Left hindlimb (tissue), 1 donor: ENCODE measurements at regions not wholly inside any gene's neighbourhood (a gene's known extent, or its start where the extent isn't known, plus 50 kb on each side); places are given as distances from the start of the nearest gene placed in this dataset.

Experiments
- DNase-seq: peaks from one replicate; pipeline ENCODE4 v3.0.0-alpha.2; 2018

- no peak for DNase-seq
Measured at GRCh38 chr11:71356280-71356876, 91.8 kb downstream of the DHCR7 start.

GRCh38 chr11:71355281-71355680, 92.9 kb downstream of the DHCR7 start:
- DNase-seq = no peak

- DNase-seq = no peak
Measured at GRCh38 chr11:71354394-71355105, 93.6 kb downstream of the DHCR7 start.

- no peak for DNase-seq
Measured at GRCh38 chr11:71352748-71353147, 95.4 kb downstream of the DHCR7 start.

GRCh38 chr11:71352226-71352625, 96.0 kb downstream of the DHCR7 start:
- no peak for DNase-seq

- no peak for DNase-seq
Measured at GRCh38 chr11:71349627-71350026, 97.2 kb upstream of the SHANK2 start.

- peak; percentile 13 for DNase-seq
Measured at GRCh38 chr11:71343828-71344400, 91.5 kb upstream of the SHANK2 start.

GRCh38 chr11:71342951-71343827, 90.8 kb upstream of the SHANK2 start:
- peak; percentile 20 for DNase-seq

- peak; percentile 0 for DNase-seq
Measured at GRCh38 chr11:71342116-71342515, 89.7 kb upstream of the SHANK2 start.

- peak; percentile 1 for DNase-seq
Measured at GRCh38 chr11:71341596-71341995, 89.2 kb upstream of the SHANK2 start.

GRCh38 chr11:71341173-71341572, 88.8 kb upstream of the SHANK2 start:
- DNase-seq = peak; percentile 0

- peak; percentile 19 for DNase-seq
Measured at GRCh38 chr11:71340086-71340606, 87.8 kb upstream of the SHANK2 start.

GRCh38 chr11:71339396-71339881, 87.1 kb upstream of the SHANK2 start:
- DNase-seq = peak; percentile 38

GRCh38 chr11:71338801-71339395, 86.5 kb upstream of the SHANK2 start:
- DNase-seq = peak; percentile 34

GRCh38 chr11:71336996-71337754, 84.8 kb upstream of the SHANK2 start:
- DNase-seq = no peak

GRCh38 chr11:71336176-71336995, 84.0 kb upstream of the SHANK2 start:
- DNase-seq = no peak

- no peak for DNase-seq
Measured at GRCh38 chr11:71335371-71335770, 83.0 kb upstream of the SHANK2 start.

- no peak for DNase-seq
Measured at GRCh38 chr11:71334191-71334590, 81.8 kb upstream of the SHANK2 start.

GRCh38 chr11:71333473-71333872, 81.1 kb upstream of the SHANK2 start:
- DNase-seq = no peak

- no peak for DNase-seq
Measured at GRCh38 chr11:71332447-71332846, 80.1 kb upstream of the SHANK2 start.

GRCh38 chr11:71332046-71332445, 79.7 kb upstream of the SHANK2 start:
- no peak for DNase-seq
